OCI-LY3 (cell line): ENCODE measurements at regions not wholly inside any gene's neighbourhood (a gene's known extent, or its start where the extent isn't known, plus 50 kb on each side); places are given as distances from the start of the nearest gene placed in this dataset.
"Not testable (repeated sequence)": the region's sequence is repeated elsewhere in the genome, so short reads cannot be mapped to it uniquely, and the experiment has no call there.

Experiments
- H2AFZ ChIP-seq: fragments of 200-600, 300-600 bp; shearing (Covaris generic); 2 replicates; pipeline ENCODE4 v1.6.0; 2014; ENCODE audit warnings: antibody characterized with exemption, low read depth, low read length
- H3K27ac ChIP-seq: fragments of 200-600, 300-600 bp; sonication (generic); 2 replicates; pipeline ENCODE4 v1.5.1; 2014; ENCODE audit warnings: mild to moderate bottlenecking, low read length, moderate library complexity, mixed read lengths
- H3K27me3 ChIP-seq: fragments of 200-600, 300-600 bp; sonication (generic); 2 replicates; pipeline ENCODE4 v1.6.1; 2014; ENCODE audit warnings: low read depth, low read length, mixed read lengths
- H3K36me3 ChIP-seq: fragments of 200-600, 300-600 bp; sonication (generic); replicated peaks from 2 replicates; pipeline ENCODE3; 2014; ENCODE audit warnings: low read depth, low read length, mixed read lengths
- H3K4me1 ChIP-seq: fragments of 300-600, 200-600 bp; sonication (generic); 2 replicates; pipeline ENCODE4 v1.6.1; 2014; ENCODE audit warnings: low read length, mixed read lengths
- H3K4me2 ChIP-seq: fragments of 200-600, 300-600 bp; sonication (generic); 2 replicates; pipeline ENCODE4 v1.6.1; 2014; ENCODE audit warnings: low read length, mixed read lengths
- H3K4me3 ChIP-seq: fragments of 300-600, 200-600 bp; sonication (generic); 2 replicates; pipeline ENCODE4 v1.5.1; 2014; ENCODE audit warnings: antibody characterized with exemption, mild to moderate bottlenecking, low read length, moderate library complexity
- H3K79me2 ChIP-seq: fragments of 300-600, 200-600 bp; shearing (Covaris generic); 2 replicates; pipeline ENCODE4 v1.6.1; 2014; ENCODE audit warnings: mild to moderate bottlenecking, low read length, mixed read lengths
- H3K9ac ChIP-seq: fragments of 300-600, 200-600 bp; shearing (Covaris generic); 2 replicates; pipeline ENCODE4 v1.6.0; 2014; ENCODE audit warnings: mild to moderate bottlenecking, low read length, moderate library complexity
- H3K9me3 ChIP-seq: fragments of 200-600, 300-600 bp; shearing (Covaris generic); 2 replicates; pipeline ENCODE4 v1.6.1; 2014; ENCODE audit warnings: low read length, mixed read lengths; ENCODE audit not compliant: insufficient read depth
- H4K20me1 ChIP-seq: fragments of 200-600, 300-600 bp; sonication (generic); 2 replicates; pipeline ENCODE4 v1.6.1; 2016; ENCODE audit warnings: low read length, mixed read lengths; ENCODE audit not compliant: insufficient read depth
- CTCF ChIP-seq: fragments of 200-600, 300-600 bp; sonication (generic); IDR thresholded peaks from 2 replicates; pipeline ENCODE4 v1.5.1; 2014; ENCODE audit warnings: antibody characterized with exemption, low read length, low read depth
- EZH2phosphoT487 ChIP-seq: fragments of 200-600 bp; shearing (Covaris generic); IDR thresholded peaks from 2 replicates; pipeline ENCODE4 v1.6.1; 2018; ENCODE audit warnings: antibody characterized with exemption, mixed run types, low read depth

- TF ChIP-seq EZH2phosphoT487 (no peak), CTCF (no peak)
- no peak overlapping the region for H3K9ac ChIP-seq
- no peaks in the 10 kb centered on the region for H3K4me1 ChIP-seq
- H3K27me3 ChIP-seq = no peaks in the 10 kb centered on the region
- no peak overlapping the region for H3K4me2 ChIP-seq
- no peaks in the 10 kb centered on the region for H3K79me2 ChIP-seq
- H4K20me1 ChIP-seq = no peaks in the 10 kb centered on the region
- H3K36me3 ChIP-seq = no peaks in the 10 kb centered on the region
- H3K4me3 ChIP-seq = no peak overlapping the region
- no peak overlapping the region for H3K27ac ChIP-seq
- H2AFZ ChIP-seq = no peak overlapping the region
- H3K9me3 ChIP-seq = no peaks in the 10 kb centered on the region
Observed at GRCh38 chr5:67986761-67987160, 228.8 kb upstream of the PIK3R1 start.

DNA sequence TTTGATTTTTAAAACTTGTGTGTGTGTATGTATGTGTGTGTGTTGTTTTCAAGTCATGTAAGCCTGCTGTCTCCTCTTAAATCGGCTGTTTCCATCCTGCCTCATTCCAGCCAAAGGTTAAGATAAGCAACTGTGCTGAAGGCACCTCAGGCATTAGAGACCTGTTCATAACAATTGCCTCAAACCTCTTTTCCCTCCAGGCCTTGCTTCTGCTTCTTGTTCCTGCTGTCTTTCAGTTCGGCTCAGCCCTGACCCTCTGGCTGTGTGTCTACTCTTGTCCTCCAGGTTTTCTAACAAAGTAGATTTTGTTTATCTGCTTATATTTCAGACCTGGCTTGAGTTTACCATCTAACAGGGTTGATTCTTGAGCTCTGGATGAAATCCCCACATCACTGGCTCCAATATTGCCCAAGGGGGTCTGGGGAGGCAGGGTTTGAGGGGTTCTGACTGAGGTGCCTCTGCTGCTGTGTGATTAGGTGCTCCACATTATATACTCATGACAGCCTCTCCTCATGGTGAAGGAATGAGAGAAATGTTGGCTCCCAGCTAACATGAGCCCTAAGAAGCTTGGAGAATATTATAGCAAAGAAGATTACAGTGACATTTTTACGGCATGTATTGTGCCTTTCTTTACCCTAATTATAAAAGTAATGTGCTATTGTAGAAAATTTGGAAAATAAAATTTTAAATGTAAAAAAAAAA lies 229.7 kb upstream of the PIK3R1 start:
- no peak overlapping the region for H3K27ac ChIP-seq
- H2AFZ ChIP-seq = no peak overlapping the region
- H3K4me2 ChIP-seq = no peak overlapping the region
- H3K9ac ChIP-seq = no peak overlapping the region
- no peaks in the 10 kb centered on the region for H3K4me1 ChIP-seq
- H3K4me3 ChIP-seq = no peak overlapping the region
- H3K27me3 ChIP-seq = no peaks in the 10 kb centered on the region
- no peaks in the 10 kb centered on the region for H3K79me2 ChIP-seq
- TF ChIP-seq CTCF (no peak), EZH2phosphoT487 (no peak)
- H4K20me1 ChIP-seq = no peaks in the 10 kb centered on the region
- no peaks in the 10 kb centered on the region for H3K36me3 ChIP-seq
- no peaks in the 10 kb centered on the region for H3K9me3 ChIP-seq

GRCh38 chr5:67984546-67984945 lies 231.0 kb upstream of the PIK3R1 start:
- Histone ChIP-seq H4K20me1 (no peaks in the 10 kb centered on the region), H3K27ac (no peak overlapping the region), H3K9ac (no peak overlapping the region), H3K9me3 (no peaks in the 10 kb centered on the region), H3K4me2 (no peak overlapping the region), H3K4me3 (no peak overlapping the region), H3K79me2 (no peaks in the 10 kb centered on the region), H3K36me3 (no peaks in the 10 kb centered on the region), H2AFZ (no peak overlapping the region), H3K4me1 (peaks cover 5% of the 10 kb centered on the region; the same call in 1 of the 2 replicates), H3K27me3 (no peaks in the 10 kb centered on the region)
- TF ChIP-seq EZH2phosphoT487 (no peak), CTCF (no peak)

DNA sequence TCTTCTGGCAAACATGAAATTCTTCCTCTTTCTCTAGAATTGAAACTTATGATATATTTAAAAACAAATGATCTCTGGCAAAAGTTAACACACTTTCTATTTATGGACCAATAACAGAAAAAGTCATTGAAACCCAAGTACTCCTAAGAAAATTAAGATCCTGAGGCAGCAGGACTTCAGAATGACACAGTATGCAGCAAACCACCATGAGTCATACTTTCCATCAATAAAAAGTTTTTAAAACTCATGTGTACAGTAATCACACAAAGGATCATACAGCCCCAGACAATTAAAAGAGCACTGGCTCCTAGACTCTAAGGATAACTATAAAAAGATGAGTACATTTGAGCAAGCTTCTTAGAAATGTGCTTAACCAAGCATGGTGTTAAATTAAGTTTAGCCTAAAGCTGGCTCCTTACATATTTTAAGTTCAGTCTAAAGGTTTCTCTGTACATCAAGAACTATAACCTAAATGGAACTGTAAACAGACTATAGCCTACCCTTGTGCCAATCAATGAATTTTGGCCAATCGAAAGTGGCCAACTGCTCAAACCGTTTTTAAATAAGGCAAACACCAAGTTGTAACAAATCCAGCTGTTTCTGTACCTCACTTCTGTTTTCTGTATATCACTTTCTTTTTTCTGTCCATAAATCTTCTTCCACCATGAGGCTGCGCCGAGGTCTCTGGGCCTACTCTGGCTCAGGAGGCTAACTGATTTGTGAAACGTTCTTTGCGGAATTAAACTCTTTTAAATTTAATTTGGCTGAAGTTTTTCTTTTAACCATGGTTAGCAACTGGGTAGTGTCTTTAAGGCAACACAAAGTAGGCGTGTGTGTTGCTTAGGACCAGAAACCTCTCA lies 232.1 kb upstream of the PIK3R1 start:
- no peaks in the 10 kb centered on the region for H3K9me3 ChIP-seq
- H3K36me3 ChIP-seq = no peaks in the 10 kb centered on the region
- H3K79me2 ChIP-seq = no peaks in the 10 kb centered on the region
- no peaks in the 10 kb centered on the region for H3K27me3 ChIP-seq
- TF ChIP-seq CTCF (no peak), EZH2phosphoT487 (no peak)
- peaks cover 5% of the 10 kb centered on the region; the same call in 1 of the 2 replicates for H3K4me1 ChIP-seq
- H4K20me1 ChIP-seq = no peaks in the 10 kb centered on the region
- H3K4me3 ChIP-seq = no peak overlapping the region
- no peak overlapping the region for H3K4me2 ChIP-seq
- H3K9ac ChIP-seq = no peak overlapping the region
- H2AFZ ChIP-seq = no peak overlapping the region
- H3K27ac ChIP-seq = no peak overlapping the region

DNA sequence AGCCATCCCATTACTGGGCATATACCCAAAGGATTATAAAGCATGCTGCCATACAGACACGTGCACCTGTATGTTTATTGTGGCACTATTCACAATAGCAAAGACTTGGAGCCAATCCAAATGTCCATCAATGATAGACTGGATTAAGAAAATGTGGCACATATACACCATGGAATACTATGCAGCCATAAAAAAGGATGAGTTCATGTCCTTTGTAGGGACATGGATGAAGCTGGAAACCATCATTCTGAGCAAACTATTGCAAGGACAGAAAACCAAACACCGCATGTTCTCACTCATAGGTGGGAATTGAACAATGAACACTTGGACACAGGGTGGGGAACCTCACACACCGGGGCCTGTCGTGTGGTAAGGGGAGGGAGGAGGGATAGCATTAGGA lies 233.4 kb upstream of the PIK3R1 start:
- H3K4me2 ChIP-seq, H3K79me2 ChIP-seq, H3K4me3 ChIP-seq, H4K20me1 ChIP-seq, H3K27me3 ChIP-seq, H3K36me3 ChIP-seq, H2AFZ ChIP-seq, H3K27ac ChIP-seq, H3K9ac ChIP-seq, H3K4me1 ChIP-seq, H3K9me3 ChIP-seq: not testable (repeated sequence)
